ENCODE measurements at regions not wholly inside any gene's neighbourhood (a gene's known extent, or its start where the extent isn't known, plus 50 kb on each side); places are given as distances from the start of the nearest gene placed in this dataset.

GRCh38 chr16:77668201-77668600 is 54.1 kb upstream of the NUDT7 start:
- no peak for DNase-seq

DNA sequence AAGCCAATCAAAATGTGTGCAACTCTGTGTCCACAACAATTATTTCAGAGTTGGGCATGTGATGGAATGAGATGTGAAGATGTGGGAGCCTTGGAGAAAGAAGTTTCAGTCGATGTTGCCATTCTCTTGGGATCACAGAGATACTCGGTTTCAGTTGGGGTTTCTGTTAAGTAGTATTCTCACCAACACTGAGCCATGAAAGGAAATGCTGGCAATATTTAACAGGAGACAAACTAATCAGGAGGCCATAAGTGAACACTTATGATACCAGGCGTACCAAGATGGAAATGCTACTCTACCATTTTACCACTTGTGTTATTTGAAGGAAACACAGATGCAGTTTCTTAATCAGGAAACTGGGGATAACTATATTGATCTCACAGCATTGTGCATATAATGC is 53.3 kb upstream of the NUDT7 start:
- no peak for DNase-seq

Measured in stimulated activated naive CD4-positive, alpha-beta T cell (primary cell).